Head of caudate nucleus (tissue), 42 donors: ENCODE measurements at regions not wholly inside any gene's neighbourhood (a gene's known extent, or its start where the extent isn't known, plus 50 kb on each side); places are given as distances from the start of the nearest gene placed in this dataset.
"Not testable (repeated sequence)": the region's sequence is repeated elsewhere in the genome, so short reads cannot be mapped to it uniquely, and the experiment has no call there.

ENCODE experiments used
- DNase-seq, 42 donors: peaks; one replicate each; pipeline versions ENCODE4 v3.0.0 to v3.0.0-alpha.2; 2020 to 2021; ENCODE audit warnings: mixed read lengths in 7 of 42
- intact Hi-C: fragments of 100-400 bp; cut with DNase I; formaldehyde crosslinking; loops from one replicate; pipeline ENCODE4 v1.15.0; 2022

DNA sequence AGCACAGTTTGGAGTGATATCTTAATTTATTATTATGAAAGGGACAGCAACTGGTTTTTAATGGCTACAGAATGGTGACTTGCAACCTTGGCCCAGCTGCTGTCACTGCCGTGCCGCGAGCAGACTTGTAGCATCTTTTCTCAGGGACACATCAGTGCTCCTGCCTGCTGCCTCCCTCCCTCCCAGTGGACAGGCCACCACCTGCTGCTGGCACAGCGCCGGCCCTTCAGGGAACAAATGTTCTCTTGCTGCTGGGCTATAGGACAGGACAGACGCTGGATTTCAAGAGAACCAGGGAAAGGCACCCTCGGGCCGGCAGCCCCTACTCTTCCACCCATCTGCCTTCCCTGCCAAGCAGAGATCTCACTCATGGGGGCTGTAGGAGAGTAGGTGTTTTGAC lies 413.8 kb upstream of the NFIA start:
- intact Hi-C loops: no loop called here
- peak in 19 of 42 donors; percentile 1 to 45 (median 17) for DNase-seq

DNA sequence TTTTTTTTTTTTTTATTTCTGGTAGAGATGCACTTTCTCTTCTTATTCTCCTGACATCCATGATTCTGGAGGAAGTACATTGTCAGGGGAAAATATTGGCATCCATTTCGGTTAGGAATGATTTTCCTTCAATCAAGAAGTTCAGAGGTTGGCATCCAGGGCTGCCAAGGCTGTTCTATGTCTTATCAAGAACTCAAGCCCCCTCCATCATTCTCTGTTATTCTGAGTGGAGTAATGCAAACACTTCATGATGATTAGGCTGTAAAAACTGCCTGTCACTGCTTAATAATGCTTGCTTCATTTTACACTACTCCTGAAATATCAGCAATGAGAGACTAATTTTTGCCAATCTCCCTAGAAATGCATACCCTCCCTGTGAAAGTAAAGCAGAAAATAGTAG lies 417.1 kb upstream of the NFIA start:
- no peak for DNase-seq
- intact Hi-C loops: no loop called here

DNA sequence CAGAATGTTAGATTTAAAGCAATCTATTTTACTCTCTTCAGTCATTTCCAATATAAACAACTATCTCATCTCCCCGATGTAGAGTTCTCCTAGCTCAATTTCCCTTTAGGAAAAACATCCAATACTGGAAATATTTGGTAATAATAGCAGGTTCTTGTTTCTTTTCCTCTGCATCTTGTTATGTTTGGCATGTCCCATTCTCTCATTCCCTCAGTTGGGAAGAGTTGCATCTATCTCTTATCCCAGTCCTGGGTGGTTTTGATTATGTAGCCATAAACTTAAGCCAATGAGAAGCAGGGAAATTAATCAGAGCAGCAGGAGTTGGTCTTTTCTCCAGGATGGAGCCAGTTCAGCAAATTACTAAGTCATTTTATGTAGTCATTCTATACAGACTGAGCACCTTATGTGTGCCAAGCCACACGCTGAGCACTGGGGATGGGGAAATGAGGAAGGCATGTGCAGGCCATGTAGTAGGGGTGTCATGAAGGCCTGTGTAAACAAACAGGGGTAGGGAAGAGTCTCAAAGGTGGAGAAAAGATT lies 418.2 kb upstream of the NFIA start:
- DNase-seq: no peak
- intact Hi-C loops: no loop called here

DNA sequence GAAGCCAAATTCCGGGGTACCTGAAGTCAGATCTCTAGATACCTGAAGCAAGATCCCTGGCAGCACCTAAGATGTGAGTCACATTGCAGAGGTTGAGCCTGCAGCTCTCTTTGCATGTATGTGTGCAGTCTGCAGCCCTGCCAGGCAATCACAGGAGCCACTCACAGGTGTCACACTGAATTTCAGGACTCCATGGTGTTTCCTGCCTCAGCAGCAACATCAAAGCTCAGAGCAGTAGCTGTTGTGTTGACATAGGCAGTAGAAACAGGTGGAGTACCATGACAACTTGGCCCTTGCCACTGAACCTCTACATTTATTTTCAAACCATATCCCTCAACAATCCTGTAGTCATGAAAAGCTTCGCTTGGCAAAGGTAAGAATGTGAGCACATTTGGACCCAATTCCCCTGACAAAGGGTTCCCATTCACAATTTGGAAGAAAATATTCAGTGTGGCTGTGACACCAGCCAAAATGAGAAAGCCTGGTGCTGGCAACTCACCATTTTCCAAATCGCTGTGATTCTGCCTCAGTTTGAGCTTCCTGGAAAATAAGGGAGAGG lies 419.8 kb upstream of the NFIA start:
- no peak for DNase-seq

DNA sequence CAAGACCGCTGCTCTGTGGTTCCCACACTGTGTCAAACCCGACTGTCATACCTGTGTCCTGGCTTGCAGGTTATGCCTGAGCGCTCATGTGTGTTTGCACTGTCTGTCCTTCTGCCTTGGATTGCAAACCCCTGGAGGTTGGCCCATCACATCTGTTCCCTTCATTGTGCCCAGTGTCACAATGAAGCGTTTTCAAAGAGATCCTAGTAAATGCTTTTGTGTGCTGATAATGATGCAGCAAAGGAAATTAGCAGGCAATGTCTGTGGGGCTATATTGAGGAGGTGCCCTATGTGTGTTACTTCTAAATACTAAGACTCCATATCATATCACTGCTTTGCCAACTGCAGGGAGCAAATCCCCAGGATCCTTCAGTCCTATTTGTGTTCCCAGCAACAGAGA lies 424.4 kb upstream of the NFIA start:
- DNase-seq: peak in 12 of 42 donors; percentile 5 to 49 (median 26)
- intact Hi-C loops: no loop called here

More for the DNA sequence above, 419.8 kb upstream of the NFIA start:
- intact Hi-C loops: no loop called here

DNA sequence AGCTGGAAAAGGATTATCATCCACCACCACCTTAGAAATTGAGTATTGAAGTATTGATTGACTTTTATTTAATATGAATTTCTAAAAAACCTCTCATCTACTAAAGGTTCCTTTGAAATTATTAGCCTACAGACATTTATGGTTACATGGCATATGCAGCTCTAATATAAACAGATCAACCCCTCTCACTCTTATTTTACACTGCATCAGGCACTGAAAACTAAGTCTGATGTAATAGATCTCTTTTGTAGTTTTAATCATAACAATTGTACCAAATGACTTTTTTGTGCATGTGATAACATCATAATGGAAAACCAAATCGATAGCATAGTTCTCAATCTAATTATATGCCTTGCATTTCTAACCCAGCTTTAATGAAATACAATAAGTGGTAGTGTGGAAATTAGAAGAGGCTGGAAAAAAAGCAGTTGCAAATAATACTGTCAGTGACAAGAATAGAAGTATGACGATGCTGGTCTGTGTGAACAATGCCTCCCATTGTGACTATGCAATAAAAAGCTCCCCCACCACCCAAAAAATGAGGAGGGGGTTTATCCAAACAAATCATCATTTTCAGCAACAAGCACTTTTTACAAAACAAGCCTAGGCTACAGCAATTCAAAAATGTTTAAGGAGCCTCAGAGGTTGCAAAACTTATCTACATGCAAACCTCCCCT lies 426.5 kb upstream of the NFIA start:
- intact Hi-C loops: no loop called here
- DNase-seq: peak in 2 of 42 donors; percentile 24 to 33

DNA sequence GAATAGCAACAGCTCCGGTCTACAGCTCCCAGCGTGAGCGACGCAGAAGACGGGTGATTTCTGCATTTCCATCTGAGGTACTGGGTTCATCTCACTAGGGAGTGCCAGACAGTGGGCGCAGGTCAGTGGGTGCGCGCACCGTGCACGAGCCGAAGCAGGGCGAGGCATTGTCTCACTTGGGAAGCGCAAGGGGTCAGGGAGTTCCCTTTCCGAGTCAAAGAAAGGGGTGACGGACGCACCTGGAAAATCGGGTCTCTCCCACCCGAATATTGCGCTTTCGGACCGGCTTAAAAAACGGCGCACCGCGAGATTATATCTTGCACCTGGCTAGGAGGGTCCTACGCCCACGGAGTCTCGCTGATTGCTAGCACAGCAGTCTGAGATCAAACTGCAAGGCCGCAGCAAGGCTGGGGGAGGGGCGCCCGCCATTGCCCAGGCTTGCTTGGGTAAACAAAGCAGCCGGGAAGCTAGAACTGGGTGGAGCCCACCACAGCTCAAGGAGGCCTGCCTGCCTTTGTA lies 442.3 kb upstream of the NFIA start:
- DNase-seq, intact Hi-C loops: not testable (repeated sequence)

DNA sequence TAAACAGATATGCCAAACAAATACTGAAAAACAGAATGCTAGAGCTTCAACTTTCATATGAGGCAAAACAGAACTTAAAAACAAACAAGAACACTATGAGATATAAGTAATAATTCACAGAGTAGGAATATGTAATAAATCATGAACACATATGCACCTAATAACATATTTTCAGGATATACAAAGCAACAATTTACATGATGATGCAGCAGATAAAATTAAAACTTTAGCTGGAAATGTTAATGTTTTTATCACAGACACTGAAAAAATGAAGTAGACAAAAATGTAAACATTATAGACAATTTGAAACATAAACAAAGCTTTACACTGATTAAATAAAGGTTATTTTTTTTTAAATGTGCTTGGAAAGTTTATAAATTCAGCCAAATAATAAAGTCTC lies 443.1 kb upstream of the NFIA start:
- no peak for DNase-seq
- intact Hi-C loops: no loop called here

DNA sequence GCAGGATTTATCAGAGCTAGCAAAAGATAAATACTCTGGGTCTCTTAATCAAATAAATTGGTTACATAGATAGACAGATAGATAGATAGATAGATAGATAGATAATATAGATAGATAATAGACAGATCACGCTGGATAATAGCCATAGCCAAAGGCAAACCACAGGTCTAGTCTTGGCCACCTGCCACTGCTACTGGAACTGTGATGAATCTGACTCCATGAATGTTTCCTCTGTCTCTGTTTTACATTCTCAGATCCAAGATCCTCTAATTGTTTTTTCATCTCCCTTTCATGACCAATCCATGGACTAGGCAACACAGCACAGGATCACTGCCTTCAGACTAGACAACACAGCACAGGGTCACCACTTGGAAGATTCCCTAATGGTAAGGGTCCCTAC lies 444.7 kb upstream of the NFIA start:
- intact Hi-C loops: no loop called here
- no peak for DNase-seq

DNA sequence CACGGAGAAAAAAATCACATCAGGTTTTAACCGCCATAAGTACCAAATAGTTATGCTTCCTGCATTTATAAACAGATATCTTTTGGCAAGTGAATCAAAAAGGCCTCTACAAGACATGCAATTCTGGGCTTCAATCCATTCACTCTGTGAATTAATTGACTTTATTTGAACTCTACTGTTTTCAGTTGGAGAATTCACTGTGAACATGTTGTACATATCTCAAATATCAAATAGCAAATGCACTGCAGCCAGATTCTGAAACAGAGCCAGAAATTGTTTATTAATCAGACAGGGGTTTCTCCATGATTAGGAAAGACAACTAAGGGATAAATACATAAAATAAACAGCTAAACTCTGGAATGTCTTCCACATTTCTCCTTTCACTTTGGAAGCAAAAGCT lies 445.4 kb upstream of the NFIA start:
- intact Hi-C loops: no loop called here
- DNase-seq: no peak

DNA sequence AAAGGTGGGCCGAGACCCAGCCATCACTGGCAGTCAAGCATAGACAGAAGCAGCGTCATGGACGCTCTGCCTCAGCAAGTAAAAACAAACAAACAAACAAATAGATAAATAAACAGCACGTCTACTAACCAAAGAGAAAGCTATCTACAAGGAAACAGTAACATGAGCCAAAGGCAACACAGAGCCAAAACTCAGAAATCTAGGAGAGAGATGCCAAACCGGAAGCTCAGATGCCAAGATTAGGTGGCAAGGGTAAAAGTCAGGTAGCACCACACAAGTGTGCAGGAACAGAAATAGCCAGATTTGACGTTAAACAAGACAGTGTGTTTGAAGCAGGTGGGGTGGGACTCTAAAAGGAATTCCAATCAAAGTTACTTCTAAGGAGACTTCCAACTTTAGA lies 448.3 kb upstream of the NFIA start:
- no peak for DNase-seq
- intact Hi-C loops: no loop called here

DNA sequence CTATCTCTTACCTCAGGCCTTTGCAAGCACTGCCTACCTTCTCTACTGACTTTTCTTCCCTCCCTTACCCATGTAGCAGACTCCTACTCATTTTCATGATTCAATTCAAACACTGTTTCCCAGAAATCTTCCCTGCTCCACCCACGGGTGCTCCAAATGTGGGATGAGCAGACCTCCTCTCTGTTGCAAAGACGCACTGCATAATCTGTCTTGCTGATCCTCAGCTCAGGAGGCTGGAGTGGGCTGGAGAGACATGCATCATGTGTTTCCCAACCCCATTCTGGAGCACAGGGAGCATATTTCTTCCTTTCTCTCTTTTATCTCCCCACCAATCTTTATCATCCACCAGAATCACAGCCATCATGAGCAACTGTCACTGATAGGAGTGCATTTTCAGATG lies 459.9 kb upstream of the NFIA start:
- DNase-seq: peak; percentile 41 to 95 (median 76)
- intact Hi-C loops: no loop called here

DNA sequence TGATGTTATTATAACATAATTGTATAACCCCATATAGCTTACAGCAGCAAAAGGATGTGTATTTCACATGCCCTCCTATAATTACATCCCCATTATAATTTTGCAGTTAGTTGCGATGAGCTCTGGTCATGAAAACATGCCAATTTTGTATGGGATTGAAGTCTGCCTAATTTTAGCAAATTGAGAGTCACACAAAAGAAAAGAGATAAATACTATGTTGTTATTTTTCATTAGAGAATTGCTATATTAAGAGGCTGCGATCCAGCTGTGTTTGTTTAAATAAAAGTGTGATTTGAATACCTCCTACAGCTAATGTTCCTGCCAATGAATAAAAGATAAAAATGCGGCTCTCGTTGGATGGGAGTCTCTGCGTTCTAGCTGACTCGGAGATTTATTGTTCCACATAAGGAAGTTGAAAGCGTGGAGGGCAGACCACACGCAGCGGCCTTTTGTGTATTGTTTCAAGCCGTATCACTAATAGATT lies 461.0 kb upstream of the NFIA start:
- peak in 31 of 42 donors; percentile 3 to 65 (median 24) for DNase-seq
- intact Hi-C loops: no loop called here

DNA sequence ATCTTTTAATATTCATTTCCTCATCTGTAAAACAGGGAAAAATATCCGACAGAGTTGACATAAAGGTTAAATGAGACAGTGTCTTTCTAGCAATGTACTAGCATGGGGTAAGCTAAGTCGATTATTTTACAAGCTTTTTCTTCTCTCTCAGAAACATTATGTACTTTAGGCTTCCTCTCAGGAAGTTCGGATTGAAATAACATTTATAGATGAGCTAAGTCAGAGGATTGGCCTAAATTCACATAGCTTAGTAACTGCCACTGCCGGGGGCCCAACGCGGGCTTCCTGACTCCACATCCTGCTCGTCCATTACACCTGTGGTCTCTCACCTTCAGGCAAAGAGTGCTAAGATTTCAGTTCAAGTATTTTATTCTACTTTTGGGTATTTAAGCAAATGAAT lies 462.3 kb upstream of the NFIA start:
- peak in 14 of 42 donors; percentile 8 to 39 (median 12) for DNase-seq
- intact Hi-C loops: no loop called here

DNA sequence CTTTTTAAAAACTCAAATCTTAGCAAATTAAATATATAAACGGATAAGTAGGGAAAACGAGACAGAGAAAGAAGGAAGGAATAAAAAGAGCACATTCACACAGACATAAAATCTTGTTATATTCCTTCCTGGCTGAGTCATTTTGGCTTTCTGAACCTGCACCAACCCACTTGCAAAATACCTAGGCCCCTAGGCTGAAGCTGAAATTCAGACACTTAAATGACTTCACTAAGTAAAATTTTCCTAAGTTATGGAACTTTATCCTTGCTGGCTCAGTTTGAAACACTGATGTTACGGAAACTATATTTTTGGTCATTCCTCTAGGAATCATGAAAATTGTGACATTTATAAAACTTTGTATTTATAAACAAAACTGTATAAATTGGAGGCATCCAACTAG lies 462.8 kb upstream of the NFIA start:
- DNase-seq: no peak
- intact Hi-C loops: no loop called here

DNA sequence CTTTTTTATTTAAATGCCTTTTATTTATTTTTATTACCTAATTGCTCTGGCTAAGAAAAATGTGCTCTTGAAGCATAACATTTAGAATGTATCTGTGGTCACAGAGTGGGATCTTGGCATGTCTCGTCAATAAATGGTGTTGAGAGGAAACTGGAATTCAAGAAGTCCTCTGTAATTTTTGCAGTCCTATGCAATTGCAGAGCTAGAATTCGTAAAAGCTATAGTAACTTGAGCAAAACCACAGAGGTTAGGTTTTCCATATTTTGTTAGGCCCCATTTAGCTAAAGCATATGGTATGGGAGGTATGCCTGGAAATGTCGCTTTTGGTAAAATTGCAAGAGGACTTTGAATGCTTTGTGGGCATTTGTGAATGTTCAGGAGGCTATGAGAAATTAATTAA lies 466.7 kb upstream of the NFIA start:
- intact Hi-C loops: no loop called here
- DNase-seq: no peak

DNA sequence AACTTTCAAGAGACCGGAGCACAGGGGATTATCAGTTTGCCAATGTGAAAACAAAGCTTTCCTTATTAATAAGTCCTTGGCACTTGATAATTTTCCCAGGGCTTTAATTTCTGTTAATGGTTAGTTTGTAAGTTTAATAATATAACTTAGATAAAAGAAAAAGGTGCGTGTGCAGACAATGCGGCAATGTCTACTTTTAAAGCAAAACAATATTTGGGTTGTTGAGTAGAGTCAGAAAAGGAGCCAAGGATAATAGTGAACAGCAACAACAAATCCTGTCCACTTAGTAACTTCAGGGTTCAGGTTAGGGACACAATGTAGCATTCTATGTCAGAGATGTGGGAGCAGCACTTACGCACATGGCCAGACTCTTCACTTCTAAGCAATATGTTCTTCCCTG lies 469.6 kb upstream of the NFIA start:
- intact Hi-C loops: no loop called here

DNA sequence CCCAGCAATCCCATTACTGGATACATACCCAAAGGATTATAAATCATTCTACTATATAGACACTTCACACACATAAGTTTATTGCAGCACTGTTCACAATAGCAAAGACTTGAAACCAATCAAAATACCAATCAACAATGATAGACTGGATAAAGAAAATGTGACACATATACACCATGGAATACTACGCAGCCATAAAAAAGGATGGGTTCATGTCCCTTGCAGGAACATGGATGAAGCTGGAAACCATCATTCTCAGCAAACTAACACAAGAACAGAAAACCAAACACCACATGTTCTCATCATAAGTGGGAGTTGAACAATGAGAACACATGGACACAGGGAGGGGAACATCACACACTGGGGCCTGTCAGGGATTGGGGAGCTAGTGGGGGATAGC lies 475.4 kb upstream of the NFIA start:
- intact Hi-C loops: not testable (repeated sequence)

More for the DNA sequence above, 469.6 kb upstream of the NFIA start:
- DNase-seq: no peak

DNA sequence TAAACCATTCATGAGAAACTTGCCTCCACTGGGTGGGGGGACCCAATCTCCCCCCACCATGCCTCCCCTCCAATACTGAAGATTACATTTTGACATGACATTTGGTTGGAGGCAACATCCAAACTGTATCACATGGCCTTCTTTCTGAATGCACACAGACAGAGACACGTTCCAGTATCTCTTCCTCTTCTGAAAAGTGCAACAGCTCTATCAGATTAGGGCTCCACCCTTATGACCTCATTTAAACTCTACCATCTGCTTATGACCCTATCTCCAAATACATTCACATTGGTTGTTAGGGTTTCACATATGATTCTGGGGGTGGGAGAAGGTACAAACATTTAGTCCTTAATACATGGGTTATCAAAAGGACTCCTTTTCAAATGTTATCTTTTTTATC lies 481.8 kb upstream of the NFIA start:
- DNase-seq: no peak

More for the DNA sequence above, 475.4 kb upstream of the NFIA start:
- DNase-seq: not testable (repeated sequence)

DNA sequence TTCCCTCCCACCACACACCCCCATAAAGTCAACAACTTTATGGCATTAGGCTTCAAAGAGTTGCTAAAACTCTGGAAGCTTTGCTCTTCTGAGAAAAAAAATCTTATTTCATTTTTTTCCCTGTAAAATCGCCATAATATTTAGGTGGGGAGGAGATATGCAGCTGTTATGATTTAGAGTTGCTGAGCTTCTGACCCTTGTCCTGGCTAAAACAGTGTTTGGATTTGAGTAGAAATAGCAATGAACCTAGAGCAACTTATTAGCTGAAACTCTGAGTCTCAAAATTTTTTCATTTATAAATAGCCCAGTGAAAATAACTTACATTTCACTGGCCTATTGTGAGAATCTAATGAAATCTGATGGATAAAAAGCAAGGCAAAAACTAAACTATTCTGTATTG lies 482.8 kb upstream of the NFIA start:
- intact Hi-C loops: no loop called here
- DNase-seq: no peak

More for the DNA sequence above, 481.8 kb upstream of the NFIA start:
- intact Hi-C loops: no loop called here
